ENCODE measurements at regions not wholly inside any gene's neighbourhood (a gene's known extent, or its start where the extent isn't known, plus 50 kb on each side); places are given as distances from the start of the nearest gene placed in this dataset.
"Not testable (repeated sequence)": the region's sequence is repeated elsewhere in the genome, so short reads cannot be mapped to it uniquely, and the experiment has no call there.

- DNase-seq (ENCODE audit: low read depth in 4 of 4, low spot score in 1 of 4), result no peak
Observed at GRCh38 chr2:192645811-192646598, 451.3 kb upstream of the TMEFF2 start.

- no peak for DNase-seq (ENCODE audit: low read depth in 4 of 4, low spot score in 1 of 4)
Observed at GRCh38 chr2:192634557-192634956, 439.8 kb upstream of the TMEFF2 start.

GRCh38 chr2:192628017-192628416 lies 433.3 kb upstream of the TMEFF2 start:
- no peak for DNase-seq (ENCODE audit: low read depth in 4 of 4, low spot score in 1 of 4)

- DNase-seq (ENCODE audit: low read depth in 4 of 4, low spot score in 1 of 4), result no peak
Observed at GRCh38 chr2:192615105-192615504, 420.4 kb upstream of the TMEFF2 start.

GRCh38 chr2:192604295-192604694 lies 409.6 kb upstream of the TMEFF2 start:
- DNase-seq (ENCODE audit: low read depth in 4 of 4, low spot score in 1 of 4), result no peak

GRCh38 chr2:192598649-192599048 lies 403.9 kb upstream of the TMEFF2 start:
- not testable (repeated sequence) for DNase-seq (ENCODE audit: low read depth in 4 of 4, low spot score in 1 of 4)

GRCh38 chr2:192593561-192593960 lies 398.8 kb upstream of the TMEFF2 start:
- DNase-seq (ENCODE audit: low read depth in 4 of 4, low spot score in 1 of 4), result no peak

- DNase-seq (ENCODE audit: low read depth in 4 of 4, low spot score in 1 of 4), result no peak
Observed at GRCh38 chr2:192591617-192592016, 396.9 kb upstream of the TMEFF2 start.

- DNase-seq (ENCODE audit: low read depth in 4 of 4, low spot score in 1 of 4), result no peak
Observed at GRCh38 chr2:192585418-192585817, 390.7 kb upstream of the TMEFF2 start.

- DNase-seq (ENCODE audit: low read depth in 4 of 4, low spot score in 1 of 4), result no peak
Observed at GRCh38 chr2:192584976-192585375, 390.2 kb upstream of the TMEFF2 start.

- no peak for DNase-seq (ENCODE audit: low read depth in 4 of 4, low spot score in 1 of 4)
Observed at GRCh38 chr2:192579965-192580700, 385.4 kb upstream of the TMEFF2 start.

- DNase-seq (ENCODE audit: low read depth in 4 of 4, low spot score in 1 of 4), result no peak
Observed at GRCh38 chr2:192578780-192579179, 384.0 kb upstream of the TMEFF2 start.

GRCh38 chr2:192577706-192578105 lies 383.0 kb upstream of the TMEFF2 start:
- DNase-seq (ENCODE audit: low read depth in 4 of 4, low spot score in 1 of 4), result no peak

GRCh38 chr2:192574552-192574951 lies 379.8 kb upstream of the TMEFF2 start:
- DNase-seq (ENCODE audit: low read depth in 4 of 4, low spot score in 1 of 4), result no peak

GRCh38 chr2:192571636-192572035 lies 376.9 kb upstream of the TMEFF2 start:
- DNase-seq (ENCODE audit: low read depth in 4 of 4, low spot score in 1 of 4), result no peak

GRCh38 chr2:192570788-192571187 lies 376.1 kb upstream of the TMEFF2 start:
- no peak for DNase-seq (ENCODE audit: low read depth in 4 of 4, low spot score in 1 of 4)

- DNase-seq (ENCODE audit: low read depth in 4 of 4, low spot score in 1 of 4), result no peak
Observed at GRCh38 chr2:192566863-192567262, 372.1 kb upstream of the TMEFF2 start.

GRCh38 chr2:192560326-192560725 lies 365.6 kb upstream of the TMEFF2 start:
- no peak for DNase-seq (ENCODE audit: low read depth in 4 of 4, low spot score in 1 of 4)

- DNase-seq (ENCODE audit: low read depth in 4 of 4, low spot score in 1 of 4), result no peak
Observed at GRCh38 chr2:192559587-192559986, 364.9 kb upstream of the TMEFF2 start.

- no peak for DNase-seq (ENCODE audit: low read depth in 4 of 4, low spot score in 1 of 4)
Observed at GRCh38 chr2:192558637-192559036, 363.9 kb upstream of the TMEFF2 start.

GRCh38 chr2:192555740-192556139 lies 361.0 kb upstream of the TMEFF2 start:
- no peak for DNase-seq (ENCODE audit: low read depth in 4 of 4, low spot score in 1 of 4)

GRCh38 chr2:192551760-192552159 lies 357.0 kb upstream of the TMEFF2 start:
- DNase-seq (ENCODE audit: low read depth in 4 of 4, low spot score in 1 of 4), result no peak

GRCh38 chr2:192546565-192546964 lies 351.8 kb upstream of the TMEFF2 start:
- DNase-seq (ENCODE audit: low read depth in 4 of 4, low spot score in 1 of 4), result no peak
